Body of pancreas (tissue), 4 donors: ENCODE measurements at regions not wholly inside any gene's neighbourhood (a gene's known extent, or its start where the extent isn't known, plus 50 kb on each side); places are given as distances from the start of the nearest gene placed in this dataset.
A peak's percentile ranks its signal among the peaks of the same experiment; 100 is the strongest.

Source experiments
- ATAC-seq: fragments of 150-250 bp; one replicate; pipeline ENCODE4 v1.9.1; 2016
- DNase-seq, 4 donors: peaks; one replicate each; pipeline ENCODE4 v3.0.0-alpha.2; 2019
- H3K27ac ChIP-seq, 4 donors: fragments of 200-600 bp; sonication (generic); 1 replicate in 3 of 4; 2 replicates in 1 of 4; pipeline versions ENCODE4 v1.5.1 to v1.6.1; 2016 to 2019; ENCODE audit warnings: mild to moderate bottlenecking in 1 of 4, mixed read lengths in 1 of 4, moderate library complexity in 1 of 4
- H3K27me3 ChIP-seq, 2 donors: fragments of 200-600 bp; sonication (generic); one replicate each; pipeline ENCODE4 v1.6.0; 2016; ENCODE audit warnings: mild to moderate bottlenecking in 1 of 2
- H3K36me3 ChIP-seq, 2 donors: fragments of 200-600 bp; sonication (generic); replicated peaks in 1 of 2; 2 replicates each; pipeline ENCODE4 v1.5.1; 2016; ENCODE audit warnings: low read depth in 2 of 2; ENCODE audit not compliant: insufficient read depth in 1 of 2
- H3K4me1 ChIP-seq: fragments of 200-600 bp; sonication (generic); one replicate; pipeline ENCODE4 v1.6.0; 2016
- H3K4me3 ChIP-seq, 2 donors: fragments of 200-600 bp; sonication (generic); 1 replicate in 1 of 2; 2 replicates in 1 of 2; pipeline ENCODE4 v1.5.1; 2016 to 2019
- H3K9me3 ChIP-seq, 3 donors: fragments of 200-600 bp; sonication (generic); 1 replicate in 2 of 3; 2 replicates in 1 of 3; pipeline ENCODE4 v1.5.1; 2016
- POLR2A ChIP-seq, 3 donors: fragments of 450-650 bp; IDR thresholded peaks; one replicate each; pipeline ENCODE4 v1.6.1; 2016; ENCODE audit warnings: antibody characterized with exemption in 3 of 3, mild to moderate bottlenecking in 2 of 3
- WGBS, 2 donors: methylation state at CpG; one replicate each; pipeline ENCODE4 v1.1.5; 2017; 5-methylcytosine and 5-hydroxymethylcytosine counted together
- intact Hi-C: fragments of 100-400 bp; cut with DNase I; formaldehyde crosslinking; loops from one replicate; pipeline ENCODE4 v1.15.1; 2023
- TF ChIP-seq, protein P1 (sequence below), 7 experiments: fragments of 450-650 bp in 4 of 7; fragments of 200-600 bp in 3 of 7; sonication (generic) in 3 of 7; IDR thresholded peaks; one replicate each; pipeline ENCODE4 v1.5.1; 2016 to 2019; ENCODE audit warnings: antibody characterized with exemption in 7 of 7

DNA sequence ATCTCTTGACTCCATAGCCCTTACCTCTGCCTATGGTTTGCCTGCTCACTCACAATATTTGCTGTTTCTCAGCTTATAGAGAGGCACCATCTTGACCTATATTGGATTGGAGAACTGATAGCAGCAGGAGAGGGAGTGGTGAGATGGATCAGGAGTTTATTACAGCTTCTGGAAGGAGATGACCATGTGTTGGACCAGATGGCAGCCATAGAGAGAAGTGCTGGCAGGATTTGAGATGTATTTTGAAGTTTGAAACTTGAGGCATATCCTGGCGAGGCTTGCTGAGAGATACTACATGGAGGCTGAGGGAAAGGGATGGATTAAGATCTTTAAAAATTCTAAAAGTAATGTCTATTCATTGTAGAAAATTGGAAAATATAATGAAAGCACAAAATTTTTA lies 198.0 kb upstream of the ZFP64 start:
- no peaks in the 10 kb centered on the region for H3K9me3 ChIP-seq
- intact Hi-C loops, result no loop called here
- no peak overlapping the region for H3K27ac ChIP-seq
- TF ChIP-seq POLR2A (IDR thresholded peaks at IDR 0.05), result no peak
- TF ChIP-seq, protein P1, sequence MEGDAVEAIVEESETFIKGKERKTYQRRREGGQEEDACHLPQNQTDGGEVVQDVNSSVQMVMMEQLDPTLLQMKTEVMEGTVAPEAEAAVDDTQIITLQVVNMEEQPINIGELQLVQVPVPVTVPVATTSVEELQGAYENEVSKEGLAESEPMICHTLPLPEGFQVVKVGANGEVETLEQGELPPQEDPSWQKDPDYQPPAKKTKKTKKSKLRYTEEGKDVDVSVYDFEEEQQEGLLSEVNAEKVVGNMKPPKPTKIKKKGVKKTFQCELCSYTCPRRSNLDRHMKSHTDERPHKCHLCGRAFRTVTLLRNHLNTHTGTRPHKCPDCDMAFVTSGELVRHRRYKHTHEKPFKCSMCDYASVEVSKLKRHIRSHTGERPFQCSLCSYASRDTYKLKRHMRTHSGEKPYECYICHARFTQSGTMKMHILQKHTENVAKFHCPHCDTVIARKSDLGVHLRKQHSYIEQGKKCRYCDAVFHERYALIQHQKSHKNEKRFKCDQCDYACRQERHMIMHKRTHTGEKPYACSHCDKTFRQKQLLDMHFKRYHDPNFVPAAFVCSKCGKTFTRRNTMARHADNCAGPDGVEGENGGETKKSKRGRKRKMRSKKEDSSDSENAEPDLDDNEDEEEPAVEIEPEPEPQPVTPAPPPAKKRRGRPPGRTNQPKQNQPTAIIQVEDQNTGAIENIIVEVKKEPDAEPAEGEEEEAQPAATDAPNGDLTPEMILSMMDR (IDR thresholded peaks at IDR 0.05), result no peak
- H3K4me1 ChIP-seq, result no peaks in the 10 kb centered on the region
- no peaks in the 10 kb centered on the region for H3K36me3 ChIP-seq
- WGBS, 2 donors, result 82 to 100% methylated on average over 1 of the region's 1 CpG
- H3K27me3 ChIP-seq, result no peaks in the 10 kb centered on the region
- DNase-seq (no peak), ATAC-seq (no peak)
- H3K4me3 ChIP-seq, result no peak overlapping the region

DNA sequence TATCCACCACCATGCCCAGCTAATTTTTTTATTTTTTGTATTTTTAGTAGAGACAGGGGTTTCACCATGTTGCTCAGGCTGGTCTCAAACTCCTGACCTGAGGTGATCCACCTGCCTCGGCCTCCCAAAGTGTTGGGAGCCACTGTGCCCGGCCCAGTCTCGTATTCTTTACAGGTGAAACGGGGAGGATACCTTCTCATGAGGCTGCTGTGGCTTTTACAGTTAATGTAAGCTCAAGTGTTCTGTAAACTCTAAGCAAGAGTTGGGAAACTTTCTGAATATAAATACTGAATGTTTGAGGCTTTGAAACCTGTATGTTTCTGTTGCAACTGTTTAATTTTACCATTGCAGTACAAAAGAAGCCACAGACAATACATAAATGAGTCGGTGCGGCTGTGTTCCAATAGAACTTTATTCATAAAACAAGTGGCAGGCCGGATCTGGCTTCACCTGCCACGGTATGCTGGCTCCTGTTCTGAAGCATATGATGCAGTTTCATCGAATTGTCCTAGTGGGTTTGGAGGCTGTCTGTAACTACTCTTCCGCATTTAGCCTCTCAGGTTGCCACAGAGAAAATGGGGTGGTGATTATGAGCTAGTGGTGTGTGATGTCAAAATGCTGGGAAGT lies 192.5 kb upstream of the ZFP64 start:
- no peak for ATAC-seq

GRCh38 chr20:52382933-52383332 lies 191.4 kb upstream of the ZFP64 start:
- Histone ChIP-seq H3K27ac (no peak overlapping the region), H3K4me1 (no peaks in the 10 kb centered on the region), H3K4me3 (no peak overlapping the region), H3K9me3 (no peaks in the 10 kb centered on the region), H3K27me3 (no peaks in the 10 kb centered on the region), H3K36me3 (no peaks in the 10 kb centered on the region)
- TF ChIP-seq, protein P1 (IDR thresholded peaks at IDR 0.05), result no peak
- no peak for TF ChIP-seq POLR2A (IDR thresholded peaks at IDR 0.05)
- WGBS, 2 donors, result 40 to 60% methylated on average over 4 of the region's 4 CpGs
- DNase-seq (no peak), ATAC-seq (no peak)
- intact Hi-C loops, result no loop called here

More for the DNA sequence above, 192.5 kb upstream of the ZFP64 start:
- intact Hi-C loops, result no loop called here
- no peaks in the 10 kb centered on the region for H3K27me3 ChIP-seq
- no peak for DNase-seq
- H3K9me3 ChIP-seq, result no peaks in the 10 kb centered on the region
- 74 to 79% methylated on average over 10 of the region's 10 CpGs for WGBS, 2 donors
- no peaks in the 10 kb centered on the region for H3K4me1 ChIP-seq
- H3K4me3 ChIP-seq, result no peak overlapping the region
- no peaks in the 10 kb centered on the region for H3K36me3 ChIP-seq
- TF ChIP-seq, protein P1 (IDR thresholded peaks at IDR 0.05), result no peak
- TF ChIP-seq POLR2A (IDR thresholded peaks at IDR 0.05), result no peak
- no peak overlapping the region for H3K27ac ChIP-seq

DNA sequence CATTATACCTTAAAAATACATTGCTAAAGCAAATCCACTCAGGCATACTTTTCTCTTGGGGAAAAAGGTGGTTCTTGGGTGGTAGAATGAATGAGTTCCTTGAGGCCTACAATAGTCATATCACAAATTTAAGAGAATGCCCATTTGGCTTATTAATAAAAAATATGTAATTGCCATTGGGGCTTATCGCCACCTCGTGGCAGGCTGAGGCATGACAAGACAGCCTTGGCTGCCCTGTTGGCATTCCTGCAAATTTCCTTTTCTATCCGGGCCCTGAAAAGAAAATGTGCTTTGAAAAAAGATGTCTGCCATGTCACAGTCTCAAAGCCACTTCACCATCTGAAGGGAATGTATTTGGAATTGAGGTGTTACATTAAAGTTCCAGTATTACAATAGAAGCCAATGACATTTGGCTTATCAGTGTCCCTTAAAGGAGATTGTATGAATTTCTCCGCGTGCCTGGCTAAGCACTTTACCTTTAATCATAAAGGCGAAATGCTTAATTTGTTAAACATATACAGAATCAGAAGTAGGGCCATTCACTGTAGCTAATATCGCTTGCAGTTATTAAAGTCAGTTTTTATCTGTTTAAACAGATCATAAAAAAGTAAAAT lies 188.3 kb upstream of the ZFP64 start:
- no peak for ATAC-seq

More for the DNA sequence above, 188.3 kb upstream of the ZFP64 start:
- intact Hi-C loops, result no loop called here
- Histone ChIP-seq H3K27me3 (no peaks in the 10 kb centered on the region), H3K9me3 (no peaks in the 10 kb centered on the region), H3K4me1 (no peaks in the 10 kb centered on the region), H3K27ac (no peak overlapping the region), H3K4me3 (no peak overlapping the region), H3K36me3 (no peaks in the 10 kb centered on the region)
- 36 to 43% methylated on average over 7 of the region's 7 CpGs for WGBS, 2 donors
- TF ChIP-seq POLR2A (IDR thresholded peaks at IDR 0.05), result no peak
- TF ChIP-seq, protein P1 (IDR thresholded peaks at IDR 0.05), result peak; percentile 60 to 94 (median 76)
- DNase-seq, result peak; percentile 25 to 62 (median 36)
